CD4-positive, alpha-beta T cell treated with Interleukin-10 for 1 hour (primary cell): ENCODE measurements at regions not wholly inside any gene's neighbourhood (a gene's known extent, or its start where the extent isn't known, plus 50 kb on each side); places are given as distances from the start of the nearest gene placed in this dataset.
A peak's percentile ranks its signal among the peaks of the same experiment; 100 is the strongest.

Experiments
- DNase-seq: peaks from one replicate; pipeline ENCODE4 v3.0.0-alpha.2; 2020

DNA sequence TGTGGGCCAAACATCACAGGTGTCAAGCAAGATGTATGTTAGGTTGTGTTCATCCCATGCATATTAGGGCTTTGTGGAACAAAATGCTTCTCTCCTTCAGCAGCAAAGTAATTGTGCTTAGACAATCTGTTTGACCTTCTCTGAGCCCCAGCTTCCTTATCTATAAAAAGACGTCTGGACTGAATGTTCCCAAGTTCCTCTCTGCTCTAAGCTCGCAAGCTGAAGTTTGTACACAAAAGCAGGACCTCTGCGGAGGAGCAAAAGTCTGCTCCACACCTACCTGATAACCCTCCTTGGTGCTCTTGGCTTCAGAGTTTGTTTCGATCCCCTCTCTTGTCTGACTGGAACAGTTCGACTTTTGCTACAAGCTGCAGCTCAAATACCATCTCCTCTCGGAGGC is 95.7 kb upstream of the UBL3 start:
- DNase-seq: no peak

DNA sequence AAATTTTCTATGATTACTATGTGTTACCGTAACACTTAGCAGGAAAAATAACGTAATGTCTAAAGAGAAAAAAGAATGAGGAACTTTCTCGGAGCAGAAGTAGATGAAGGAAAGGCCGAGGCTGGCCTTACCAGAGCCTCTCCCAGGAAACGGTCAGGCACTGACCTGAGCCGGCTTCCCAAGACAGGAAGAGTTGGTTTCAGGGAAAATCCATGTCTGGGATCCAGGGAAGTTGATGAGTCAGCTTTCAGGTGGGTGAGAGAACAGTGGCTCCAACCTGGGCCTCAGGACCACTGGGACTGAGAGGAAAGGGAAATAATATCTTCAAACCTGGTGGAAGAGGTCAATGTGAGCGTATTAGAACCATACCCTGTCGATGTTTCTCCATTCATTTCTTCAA is 93.3 kb upstream of the UBL3 start:
- no peak for DNase-seq

- no peak for DNase-seq
These were observed 92.9 kb upstream of the UBL3 start for GRCh38 chr13:29943273-29943672.

DNA sequence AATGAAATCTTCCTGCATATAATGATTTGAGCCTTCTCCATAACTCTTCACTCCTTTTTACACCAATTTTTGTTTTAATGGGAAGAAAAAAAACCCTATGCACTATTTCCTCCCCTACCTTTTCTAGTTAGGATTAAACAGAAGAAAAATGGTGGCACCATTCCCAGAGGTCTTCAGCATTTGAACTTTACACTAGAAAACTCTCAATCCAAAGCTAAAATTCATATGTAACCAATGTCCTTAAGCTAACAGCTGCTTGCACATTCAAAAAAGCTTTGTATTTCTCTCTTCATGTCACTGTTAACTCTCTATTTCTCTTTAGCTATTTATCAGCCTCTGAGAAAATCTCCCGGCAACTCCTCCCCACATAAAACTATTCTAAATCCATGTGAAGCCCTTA is 90.3 kb upstream of the UBL3 start:
- no peak for DNase-seq

- DNase-seq: no peak
These were observed 88.7 kb upstream of the UBL3 start for GRCh38 chr13:29939158-29939557.

- DNase-seq: peak; percentile 54
These were observed 87.4 kb upstream of the UBL3 start for GRCh38 chr13:29937841-29938240.

- DNase-seq: no peak
These were observed 87.0 kb upstream of the UBL3 start for GRCh38 chr13:29937379-29937778.

- peak; percentile 26 for DNase-seq
These were observed 86.5 kb upstream of the UBL3 start for GRCh38 chr13:29936956-29937355.

DNA sequence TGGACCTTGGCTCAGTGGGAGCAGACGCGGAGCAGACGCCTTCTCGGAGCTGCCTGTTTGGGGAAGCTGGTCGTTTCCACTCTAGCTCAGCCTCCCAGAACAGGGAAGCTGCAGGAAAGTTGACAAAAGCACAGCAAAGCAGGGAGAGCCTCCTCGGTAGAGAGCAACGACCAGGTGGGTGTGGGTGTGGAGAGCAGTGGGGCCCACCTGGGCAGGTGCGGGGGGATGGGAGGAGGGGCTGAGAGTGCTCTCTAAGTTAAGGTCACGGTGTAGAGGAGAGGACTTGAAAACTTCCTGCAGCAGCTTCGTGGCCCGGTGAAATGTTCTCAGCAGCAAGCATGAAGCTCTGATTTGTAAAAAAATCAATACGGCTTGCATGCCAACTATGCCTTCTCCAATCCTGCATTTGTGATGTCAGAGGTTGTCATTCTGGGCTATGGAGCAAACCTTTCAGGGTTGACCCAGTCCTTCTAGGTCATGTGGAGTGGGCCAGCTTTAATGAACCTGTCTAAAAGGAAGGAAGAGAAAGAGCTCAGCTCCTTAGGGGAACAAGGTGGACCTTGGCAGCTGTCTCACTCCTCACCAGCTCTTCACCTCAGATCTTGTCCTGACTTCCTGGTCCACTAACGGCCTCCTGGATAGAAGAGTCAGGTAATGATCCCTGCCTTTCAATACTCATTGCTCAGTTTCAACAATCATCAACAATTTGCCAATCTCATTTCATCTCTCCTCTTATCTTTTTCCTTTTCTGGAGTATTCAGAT is 85.8 kb upstream of the UBL3 start:
- peak; percentile 23 for DNase-seq

GRCh38 chr13:29935309-29935981 is 85.0 kb upstream of the UBL3 start:
- DNase-seq: peak; percentile 73

GRCh38 chr13:29934531-29935308 is 84.3 kb upstream of the UBL3 start:
- DNase-seq: no peak

DNA sequence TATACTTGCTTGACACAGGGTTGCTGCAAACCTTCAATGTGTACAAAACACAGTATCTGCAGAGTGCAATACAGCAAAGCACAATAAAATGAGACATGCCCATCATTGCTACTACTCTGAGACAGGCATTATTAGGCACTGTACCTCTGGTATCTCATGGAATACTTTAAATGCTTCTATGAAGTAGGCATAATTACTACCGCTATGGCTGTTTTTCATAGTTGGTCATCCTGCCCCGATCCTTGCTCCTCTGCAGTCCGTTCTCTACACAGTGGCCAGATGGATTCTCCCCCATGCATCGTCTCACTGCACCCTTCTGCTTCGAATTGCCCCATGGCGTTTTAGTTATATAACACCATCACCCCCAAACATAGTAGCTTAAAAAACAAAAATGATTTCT is 83.0 kb upstream of the UBL3 start:
- DNase-seq: no peak

DNA sequence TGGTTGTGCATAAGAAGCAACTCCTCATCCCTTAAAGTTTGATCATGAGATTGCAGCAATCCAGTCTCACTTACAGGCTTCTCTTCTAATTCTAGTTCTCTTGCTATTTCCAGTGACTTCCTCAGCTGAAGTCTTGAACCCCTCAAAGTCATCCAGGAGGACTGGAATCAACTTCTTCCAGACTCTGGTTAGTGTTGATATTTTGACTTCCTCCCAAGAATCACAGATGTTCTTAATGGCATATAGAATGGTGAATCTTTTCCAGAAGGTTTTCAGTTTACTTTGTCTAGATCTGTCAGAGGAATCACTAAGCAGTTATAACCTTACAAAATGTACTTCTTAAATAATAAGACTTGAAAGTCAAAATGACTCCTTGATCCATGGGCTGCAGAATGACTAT is 81.3 kb upstream of the UBL3 start:
- no peak for DNase-seq

GRCh38 chr13:29929062-29929847 is 78.8 kb upstream of the UBL3 start:
- DNase-seq: no peak

- DNase-seq: no peak
These were observed 75.7 kb upstream of the UBL3 start for GRCh38 chr13:29926098-29926476.

- DNase-seq: no peak
These were observed 75.2 kb upstream of the UBL3 start for GRCh38 chr13:29925457-29926097.

DNA sequence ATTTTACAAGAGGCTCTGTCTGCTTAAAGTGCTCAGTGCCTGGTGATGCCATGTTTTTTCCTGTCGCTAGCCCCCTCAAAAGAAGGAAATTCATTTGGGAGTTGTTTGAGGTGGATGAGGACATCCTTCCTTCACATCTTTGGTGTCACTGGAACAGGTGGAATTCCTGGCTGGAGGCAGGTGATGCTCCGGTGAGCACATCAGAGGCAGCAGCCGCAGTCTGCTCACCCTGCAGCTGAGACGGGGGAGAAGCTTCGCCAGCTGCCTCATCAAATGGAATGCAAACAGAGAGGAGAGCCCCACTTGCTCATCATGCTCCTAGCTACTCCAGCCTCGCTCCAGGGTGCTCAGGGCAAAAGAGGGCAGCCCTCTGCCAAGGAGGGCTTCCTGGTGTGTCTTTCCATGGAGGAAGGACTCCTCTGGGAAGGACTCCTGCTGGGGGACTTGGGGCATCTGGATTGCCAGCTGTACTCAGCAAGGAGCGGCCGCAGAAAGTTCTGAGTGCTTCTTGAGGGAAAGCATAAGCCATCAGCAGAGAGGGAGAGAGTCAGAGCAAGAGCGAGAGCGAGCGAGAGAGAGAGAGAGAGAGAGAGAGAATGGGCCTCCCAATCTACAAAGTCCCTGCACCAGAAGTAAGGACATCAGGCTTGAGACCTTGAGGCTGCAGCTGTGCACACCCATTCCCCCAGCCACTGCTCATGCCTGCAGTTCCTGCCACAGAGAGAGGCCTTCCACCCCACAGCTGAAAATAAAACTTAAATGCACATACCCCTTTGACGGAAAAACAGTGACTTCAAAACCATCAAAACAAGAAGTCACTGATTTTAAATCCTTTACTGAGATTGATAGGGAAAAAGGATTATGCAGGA is 74.3 kb upstream of the UBL3 start:
- no peak for DNase-seq

- DNase-seq: peak; percentile 64
These were observed 73.4 kb upstream of the UBL3 start for GRCh38 chr13:29923554-29924481.

- no peak for DNase-seq
These were observed 72.5 kb upstream of the UBL3 start for GRCh38 chr13:29922896-29923295.

DNA sequence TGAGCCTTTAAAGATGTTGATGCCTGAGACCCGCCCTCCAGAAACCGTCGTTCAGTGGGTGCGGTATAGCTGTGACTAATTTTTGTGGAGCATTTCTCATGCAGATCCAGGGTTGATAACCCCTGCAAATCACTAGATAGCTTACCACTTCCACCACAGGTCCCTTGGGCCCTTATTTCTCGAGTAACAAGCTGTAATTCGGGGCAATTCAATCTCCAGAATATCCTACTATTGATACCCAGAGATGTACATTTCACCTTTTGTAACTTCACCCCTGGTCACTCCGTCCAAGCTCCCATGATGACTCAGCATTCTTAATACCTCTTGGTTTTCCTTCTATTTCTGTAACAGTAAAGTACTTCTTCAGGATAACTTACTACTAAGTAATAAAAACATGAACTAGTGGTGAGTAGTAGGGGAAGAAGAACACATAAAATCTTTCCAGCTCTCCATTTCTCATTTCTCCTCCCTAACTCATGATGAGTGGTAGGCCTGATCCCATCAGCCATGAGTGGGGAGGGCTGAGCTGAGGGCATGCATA is 71.9 kb upstream of the UBL3 start:
- no peak for DNase-seq
